ENCODE measurements at regions not wholly inside any gene's neighbourhood (a gene's known extent, or its start where the extent isn't known, plus 50 kb on each side); places are given as distances from the start of the nearest gene placed in this dataset.

- no peak for TF ChIP-seq EZH2phosphoT487 (IDR thresholded peaks at IDR 0.05; ENCODE audit: low read length)
- TF ChIP-seq CTCF (IDR thresholded peaks at IDR 0.05; ENCODE audit: low read length): no peak
Observed at GRCh38 chr1:168433238-168433637, 110.6 kb downstream of the XCL2 start.
